Renal pelvis (tissue), 1 donor: ENCODE measurements at regions not wholly inside any gene's neighbourhood (a gene's known extent, or its start where the extent isn't known, plus 50 kb on each side); places are given as distances from the start of the nearest gene placed in this dataset.

Experiments
- DNase-seq: peaks from one replicate; pipeline ENCODE4 v3.0.0-alpha.2; 2013

DNA sequence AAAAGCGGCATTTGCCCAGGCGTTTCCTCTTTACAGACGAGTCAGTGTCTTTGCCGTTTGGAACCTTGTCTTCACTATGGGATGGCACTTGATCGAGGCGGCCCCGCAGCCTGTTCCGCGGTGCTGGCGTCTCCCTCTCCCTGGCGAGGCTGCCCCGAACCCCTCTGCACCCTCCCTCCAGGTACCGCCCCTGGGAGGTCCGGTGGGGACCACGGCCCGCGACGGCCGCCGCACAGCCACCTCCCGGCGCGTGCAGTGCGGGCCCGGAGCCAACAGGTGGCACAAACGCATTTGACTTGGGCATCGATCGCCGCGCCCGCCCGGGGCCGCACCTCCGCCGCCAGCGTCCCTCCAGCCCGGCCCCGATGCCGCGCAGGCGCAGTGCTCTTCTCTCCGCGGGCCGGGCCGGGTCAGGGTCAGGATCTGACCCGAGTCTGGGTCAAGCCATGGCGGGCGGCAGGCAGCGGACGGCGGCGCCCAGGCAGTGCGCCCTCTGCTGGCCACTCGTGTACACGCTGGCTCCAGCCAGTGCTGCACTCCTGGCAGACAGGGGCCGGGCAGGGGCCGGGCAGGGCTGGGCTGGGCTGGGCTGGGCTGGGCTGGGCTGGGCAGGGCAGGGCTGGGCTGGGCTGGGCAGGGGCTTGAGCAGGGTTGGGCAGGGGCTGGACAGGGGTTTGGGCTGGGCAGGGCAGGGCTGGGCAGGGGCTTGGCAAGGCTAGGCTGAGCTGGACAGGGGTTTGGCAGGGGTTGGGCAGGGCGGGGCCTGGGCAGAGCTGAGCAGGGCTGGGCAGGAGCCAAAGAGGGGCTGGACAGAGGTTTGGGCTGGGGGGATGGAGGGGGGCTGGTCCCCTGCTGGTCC lies 155.8 kb upstream of the IRX4 start:
- DNase-seq, result peak; percentile 48

DNA sequence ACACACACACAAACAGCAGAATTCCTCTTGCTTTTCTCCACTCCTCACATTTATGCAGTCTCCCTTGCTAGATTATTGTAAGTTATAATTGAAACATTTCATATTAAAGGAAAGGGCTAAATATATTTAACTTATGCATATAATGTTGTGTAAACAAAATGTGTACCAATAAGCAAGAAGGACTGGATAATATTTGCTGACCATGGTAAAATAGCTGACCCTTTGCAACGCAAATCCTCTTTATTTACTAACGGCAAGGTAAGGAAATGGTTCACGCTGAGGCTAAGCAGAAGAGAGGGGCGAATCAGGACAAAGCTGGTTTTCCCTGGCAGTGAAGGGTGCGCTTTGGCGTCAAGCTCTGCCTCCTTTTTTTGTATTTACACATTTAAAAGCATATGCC lies 154.2 kb upstream of the IRX4 start:
- DNase-seq, result no peak

DNA sequence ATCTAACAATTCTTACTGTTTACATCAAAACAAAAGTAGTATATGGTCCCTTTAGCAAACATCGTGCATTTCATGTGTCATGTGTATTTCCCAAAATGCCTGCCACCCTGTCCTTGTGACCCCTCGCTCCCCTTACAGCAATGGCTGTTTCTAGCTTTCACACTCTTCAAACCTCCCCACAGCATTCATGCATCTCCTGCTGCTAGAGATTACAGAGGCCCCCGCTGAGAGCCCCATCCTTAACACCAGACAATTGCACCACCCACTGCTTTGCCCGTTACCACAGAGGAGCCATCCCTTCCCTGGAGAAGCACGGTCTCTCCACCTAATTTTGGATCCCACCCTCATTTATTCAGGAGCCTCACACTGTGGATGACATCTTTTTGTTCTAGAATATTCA lies 149.7 kb upstream of the IRX4 start:
- DNase-seq, result no peak

DNA sequence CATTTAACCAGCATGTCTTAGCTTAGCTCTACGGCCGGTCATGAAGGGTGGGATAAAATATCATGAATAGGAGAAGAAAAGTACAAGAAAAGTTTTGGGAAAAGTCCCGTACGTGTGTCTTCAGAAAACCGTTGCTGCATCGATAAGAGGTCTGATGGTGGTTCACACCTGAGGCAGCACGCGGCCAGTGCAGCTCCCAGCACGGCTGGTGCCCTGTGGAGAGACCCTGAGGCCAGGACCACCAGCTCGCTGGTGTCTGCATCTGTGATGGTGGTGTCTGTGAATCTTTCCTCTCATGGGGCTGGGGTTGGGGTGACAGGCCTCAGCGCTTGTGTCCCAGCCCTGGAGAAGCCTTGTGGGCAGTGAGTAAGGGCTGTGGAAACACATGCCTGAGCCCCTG lies 148.9 kb upstream of the IRX4 start:
- DNase-seq, result no peak

DNA sequence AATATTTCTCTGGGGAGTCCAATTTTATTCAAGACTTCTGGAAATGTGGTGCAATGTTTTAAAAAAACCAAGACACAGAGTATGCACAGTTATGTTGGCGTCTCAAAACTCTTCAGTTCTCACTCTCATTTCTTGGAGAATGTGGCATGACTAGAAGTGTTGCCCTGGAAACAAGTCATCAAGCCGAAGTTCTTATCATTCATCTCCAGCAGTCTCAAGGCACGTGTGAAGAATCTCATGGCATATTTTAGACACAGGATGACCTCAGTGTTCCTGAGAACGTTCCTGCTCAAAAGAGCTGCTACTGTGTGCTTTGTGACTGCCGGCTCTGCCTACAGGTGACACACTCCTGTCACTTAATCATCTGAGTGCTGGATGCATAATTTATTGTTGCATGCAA lies 147.4 kb upstream of the IRX4 start:
- DNase-seq, result no peak

DNA sequence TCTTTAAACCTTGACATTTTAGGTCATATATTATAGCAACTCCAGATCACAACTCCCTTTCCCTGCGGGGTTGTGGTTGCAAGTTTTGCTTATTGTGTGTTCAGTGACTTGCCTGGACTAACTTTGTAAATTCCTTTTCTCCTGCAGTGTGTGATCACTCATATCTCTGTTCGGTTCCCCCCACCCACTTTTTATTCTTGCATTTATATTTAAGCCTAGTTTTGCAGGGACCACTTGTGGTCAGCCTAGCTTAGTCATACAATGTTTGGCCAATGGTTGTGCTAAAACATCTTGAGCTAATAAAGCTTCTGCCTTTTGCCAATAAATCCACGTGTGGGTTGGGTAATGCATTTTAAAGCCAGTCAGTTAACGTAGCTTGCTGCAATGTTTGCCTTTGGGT lies 146.5 kb upstream of the IRX4 start:
- DNase-seq, result no peak

DNA sequence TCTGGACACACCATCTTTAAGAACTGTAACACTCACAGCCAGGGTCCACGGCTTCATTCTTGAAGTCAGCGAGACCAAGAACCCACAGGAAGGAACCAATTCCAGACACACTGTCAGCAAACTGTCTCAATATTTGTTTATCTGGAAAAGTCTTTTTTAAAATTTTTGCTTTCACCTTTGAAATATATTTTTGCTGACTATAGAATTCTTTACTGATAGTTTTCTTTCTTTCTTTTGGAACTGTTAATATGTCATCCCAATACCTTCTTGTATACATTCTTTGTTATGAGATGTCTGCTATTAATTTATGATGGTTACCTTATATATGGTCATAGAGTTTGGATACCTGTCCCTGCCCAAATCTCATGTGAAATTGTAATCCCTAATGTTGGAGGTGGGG lies 145.1 kb upstream of the IRX4 start:
- no peak for DNase-seq

DNA sequence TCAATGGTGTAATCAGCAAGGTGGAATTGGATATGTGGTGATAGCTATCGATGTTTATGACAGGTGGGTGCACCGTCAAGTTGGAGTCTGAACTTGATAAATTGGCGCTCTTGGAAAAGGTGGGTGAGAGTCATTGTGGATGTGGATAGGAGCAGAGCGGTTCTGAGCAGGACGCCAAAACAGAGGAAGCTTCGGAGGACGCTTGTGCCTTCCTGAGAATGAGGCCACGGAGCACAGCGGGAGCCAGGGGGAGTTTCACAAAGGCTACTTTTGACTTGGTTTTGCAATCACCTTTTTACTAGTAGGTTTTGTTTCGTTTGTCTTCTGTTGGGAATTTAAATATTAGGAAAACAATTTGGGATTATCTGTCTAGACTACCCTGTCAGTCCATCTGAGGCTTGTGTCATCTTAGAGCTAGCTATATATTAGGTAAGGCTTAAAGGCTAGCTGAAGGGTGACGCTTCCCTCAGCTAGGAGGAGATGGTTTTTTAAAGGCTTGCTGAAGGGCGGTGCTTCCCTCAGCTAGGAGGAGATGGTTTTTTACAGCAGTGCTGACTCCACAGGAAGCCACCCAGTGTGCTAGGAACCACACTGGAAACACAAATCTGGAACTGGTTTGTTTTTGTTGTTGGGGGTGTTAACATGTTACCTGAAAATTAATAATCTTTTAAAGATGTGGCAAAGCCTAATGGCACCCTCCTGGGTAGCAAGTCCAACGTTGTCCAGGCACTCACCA lies 142.4 kb upstream of the IRX4 start:
- no peak for DNase-seq

DNA sequence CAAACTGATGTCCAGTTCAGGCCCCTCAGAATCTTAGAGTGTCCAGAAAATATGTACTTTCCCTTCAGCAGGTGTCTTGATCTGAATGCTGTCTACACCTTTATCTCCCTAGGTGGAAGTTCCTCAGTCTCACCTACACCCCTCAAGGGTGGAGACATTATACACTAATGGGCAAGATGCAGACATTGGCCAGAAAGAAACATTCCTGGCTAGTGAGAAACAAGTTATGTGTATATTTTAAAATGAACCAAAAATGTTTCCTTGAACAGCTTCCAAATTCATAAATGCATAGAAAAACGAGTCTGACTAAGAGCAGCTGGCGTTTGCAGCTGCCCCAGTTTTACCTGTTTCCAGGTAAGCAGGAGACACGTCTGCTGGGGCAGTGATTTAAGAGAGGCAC lies 140.5 kb upstream of the IRX4 start:
- DNase-seq, result no peak

DNA sequence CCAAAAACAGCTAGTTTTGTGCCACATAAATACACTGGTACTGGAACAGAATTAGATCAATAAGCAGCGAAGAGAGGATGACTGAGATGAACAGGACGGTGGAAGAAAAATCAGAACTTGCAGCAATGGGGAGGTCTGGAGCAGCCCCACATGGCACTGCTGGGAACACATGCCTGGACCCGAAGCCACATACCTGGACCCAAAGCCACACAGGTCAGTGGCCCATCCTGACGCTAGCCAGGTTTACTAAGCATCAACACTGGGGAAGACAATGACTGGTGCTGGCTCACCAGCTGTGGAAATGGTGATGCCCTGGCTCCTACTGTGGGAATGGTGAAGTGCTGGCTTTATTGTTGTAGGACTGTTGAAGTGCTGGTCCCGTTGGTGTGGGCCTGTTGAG lies 139.7 kb upstream of the IRX4 start:
- DNase-seq, result no peak

DNA sequence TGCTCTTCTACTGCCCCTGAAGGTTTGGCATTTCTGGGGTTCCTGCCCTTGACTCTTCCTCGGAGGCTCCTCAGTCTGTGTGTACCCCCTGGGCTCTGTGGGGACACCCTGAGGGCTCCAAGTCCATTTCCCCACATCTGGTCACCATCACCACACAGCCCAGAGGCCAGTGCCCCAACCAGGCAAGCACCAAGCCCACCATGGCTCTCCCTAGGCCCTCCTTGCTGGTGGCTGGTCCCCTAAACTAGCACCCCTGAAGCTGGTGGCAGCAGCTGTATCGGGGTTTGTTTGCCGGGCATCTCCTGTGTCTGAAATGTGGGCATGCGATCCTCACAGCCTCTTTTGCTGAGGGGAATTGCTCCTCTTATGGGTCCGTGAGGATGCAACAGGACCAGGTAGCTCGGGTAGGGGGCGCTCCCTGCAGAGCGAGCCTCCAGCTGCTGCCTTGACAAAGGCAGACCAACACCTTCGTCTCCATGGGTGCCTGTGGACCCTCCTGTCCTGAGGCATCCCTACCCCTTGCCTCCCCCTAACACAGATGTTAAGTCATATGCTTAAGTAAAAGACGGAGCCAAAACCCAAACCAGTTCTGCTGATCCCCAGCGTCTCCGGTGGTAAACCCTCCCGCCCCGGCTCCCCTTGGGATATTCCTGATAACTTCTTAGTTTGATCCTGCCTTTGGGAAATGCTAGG lies 138.9 kb upstream of the IRX4 start:
- DNase-seq, result no peak

DNA sequence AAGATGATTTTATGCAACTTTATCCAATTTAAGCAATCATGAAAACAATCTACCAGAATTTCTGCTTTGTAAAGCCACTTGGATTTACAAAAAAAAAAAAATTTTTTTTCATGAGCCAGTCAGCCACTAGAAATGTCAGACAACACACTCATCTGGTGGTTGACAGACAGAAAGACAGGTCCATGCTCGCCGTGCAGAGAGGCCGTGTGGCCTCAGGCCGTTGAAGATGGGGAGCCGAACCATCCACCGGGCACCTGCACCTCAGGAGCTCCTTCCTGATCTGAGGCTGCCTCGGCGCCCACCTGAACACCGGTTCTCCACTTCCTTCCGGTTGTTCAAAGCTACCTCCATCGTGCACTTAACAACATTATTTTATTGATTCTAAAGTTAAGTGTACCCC lies 138.0 kb upstream of the IRX4 start:
- no peak for DNase-seq

DNA sequence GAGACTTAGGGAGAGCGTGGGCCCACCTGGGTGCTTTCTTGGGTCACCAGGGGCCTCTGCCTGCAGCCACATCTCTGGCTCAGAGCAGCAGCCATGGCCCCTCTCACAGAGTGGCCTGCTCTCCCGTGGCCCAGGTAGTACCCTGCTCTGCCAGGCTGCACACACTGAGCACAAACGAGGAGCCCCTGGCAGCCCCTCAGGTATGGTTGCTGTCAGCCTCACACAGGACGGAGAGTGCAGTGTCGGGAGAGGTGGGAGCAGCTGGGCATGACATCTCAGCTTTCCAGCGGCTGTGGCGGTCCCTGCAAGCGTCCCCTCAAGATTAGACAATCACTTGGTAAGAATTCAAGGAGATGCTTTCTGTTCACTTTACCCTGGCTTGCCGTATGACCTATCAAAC lies 137.0 kb upstream of the IRX4 start:
- DNase-seq, result no peak

DNA sequence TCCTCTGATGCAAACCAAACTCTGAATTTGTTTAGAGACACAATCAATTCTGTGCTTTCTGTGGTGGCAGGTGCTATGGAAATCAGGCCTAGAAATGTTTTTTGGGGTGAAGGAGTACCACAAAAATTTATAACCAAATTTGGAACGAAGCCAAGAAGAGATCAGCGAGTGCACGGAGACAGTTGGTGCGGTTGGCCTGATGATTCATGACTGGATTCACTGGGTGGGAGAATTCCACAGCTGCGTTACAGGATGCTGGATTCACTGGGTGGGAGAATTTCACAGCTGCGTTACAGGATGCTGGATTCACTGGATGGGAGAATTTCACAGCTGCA lies 135.6 kb upstream of the IRX4 start:
- no peak for DNase-seq

DNA sequence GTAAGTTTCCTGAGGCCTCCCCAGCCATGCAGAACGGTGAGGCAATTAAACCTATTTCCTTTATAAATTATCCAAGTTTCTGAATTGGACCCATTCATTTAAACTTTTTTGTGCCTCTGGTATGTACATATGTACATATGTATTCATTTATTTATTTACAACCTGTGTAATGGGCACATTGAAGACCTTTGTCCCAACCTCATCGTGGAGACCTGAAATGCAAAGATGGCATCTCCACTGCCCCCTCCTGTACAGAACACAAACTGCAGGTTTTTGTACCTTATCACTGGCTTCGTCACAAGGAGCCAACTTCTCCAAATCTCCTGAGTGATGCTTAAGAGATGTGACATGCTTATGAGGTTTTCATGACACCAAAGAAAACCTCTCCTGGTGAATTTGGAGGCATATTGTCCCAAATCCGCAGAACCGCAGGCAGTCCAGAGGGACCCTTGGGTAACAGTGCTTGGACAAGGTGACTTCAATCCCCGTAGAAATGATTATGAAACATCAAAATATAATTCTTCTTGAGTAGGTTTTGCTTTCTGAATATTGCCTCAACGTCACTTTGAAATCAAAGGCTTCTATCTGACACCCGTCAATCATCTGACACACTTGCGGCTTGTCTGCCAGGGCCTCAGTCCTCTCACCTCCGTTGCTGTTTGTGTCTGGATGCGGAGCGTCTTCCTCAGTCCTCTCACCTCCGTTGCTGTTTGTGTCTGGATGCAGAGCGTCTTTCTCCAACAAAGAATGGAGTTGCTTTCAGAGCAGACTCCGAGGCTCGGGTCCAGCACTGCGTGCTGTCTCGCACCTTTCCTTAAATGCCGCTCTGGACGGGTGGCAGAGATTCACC lies 135.0 kb upstream of the IRX4 start:
- DNase-seq, result no peak

DNA sequence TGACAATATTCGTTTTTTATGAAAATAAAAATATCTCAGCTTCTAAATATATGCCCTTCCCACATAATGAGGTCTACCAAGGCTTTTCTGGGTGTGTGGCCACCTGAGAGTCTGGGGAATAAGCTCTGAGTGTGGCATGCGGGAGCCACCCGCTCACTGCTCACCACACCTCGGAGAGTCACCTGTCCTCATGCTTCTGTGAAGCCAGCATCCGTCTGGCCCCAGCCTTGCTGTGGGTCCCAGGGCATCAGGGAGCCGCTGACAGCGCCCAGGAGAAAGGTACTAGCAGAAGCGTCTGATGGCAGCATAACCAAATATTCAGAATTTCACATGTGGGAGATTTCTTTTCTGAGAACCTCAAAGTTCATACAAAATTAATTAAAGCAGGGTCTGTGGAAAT lies 133.2 kb upstream of the IRX4 start:
- DNase-seq, result no peak

DNA sequence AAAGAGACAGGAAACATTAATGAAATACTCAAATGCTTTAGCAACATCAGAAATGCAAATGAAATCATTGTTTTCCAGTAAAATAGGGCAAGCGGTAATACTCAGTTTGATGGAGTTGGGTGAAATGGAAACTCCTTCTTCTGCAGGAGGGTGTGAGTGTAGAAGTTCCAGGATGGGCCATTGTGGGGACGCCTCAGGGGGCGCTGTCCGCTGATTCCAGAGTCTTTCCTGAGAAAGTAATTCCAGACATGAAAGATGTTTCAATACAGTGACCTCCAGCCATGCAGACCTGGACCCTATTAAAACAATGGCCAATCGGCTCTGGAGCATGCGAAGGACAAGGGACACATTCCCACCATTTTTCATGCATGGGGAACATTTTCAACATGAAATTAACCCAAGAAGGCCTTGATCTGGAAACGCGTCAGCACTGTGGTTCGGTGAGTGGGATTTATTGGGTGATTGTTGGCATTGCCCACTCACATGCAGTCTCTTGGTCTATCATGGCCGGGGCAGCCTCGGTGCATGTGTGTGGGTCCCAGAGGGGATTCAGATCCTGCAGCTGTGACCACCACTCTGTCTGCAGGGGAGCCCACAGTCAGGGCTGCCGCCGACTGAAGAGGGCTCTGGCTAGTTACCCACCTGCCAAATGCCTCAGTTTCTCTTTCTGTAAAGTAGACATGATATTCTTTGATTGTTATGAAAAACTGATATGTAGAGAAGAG lies 132.6 kb upstream of the IRX4 start:
- DNase-seq, result no peak

DNA sequence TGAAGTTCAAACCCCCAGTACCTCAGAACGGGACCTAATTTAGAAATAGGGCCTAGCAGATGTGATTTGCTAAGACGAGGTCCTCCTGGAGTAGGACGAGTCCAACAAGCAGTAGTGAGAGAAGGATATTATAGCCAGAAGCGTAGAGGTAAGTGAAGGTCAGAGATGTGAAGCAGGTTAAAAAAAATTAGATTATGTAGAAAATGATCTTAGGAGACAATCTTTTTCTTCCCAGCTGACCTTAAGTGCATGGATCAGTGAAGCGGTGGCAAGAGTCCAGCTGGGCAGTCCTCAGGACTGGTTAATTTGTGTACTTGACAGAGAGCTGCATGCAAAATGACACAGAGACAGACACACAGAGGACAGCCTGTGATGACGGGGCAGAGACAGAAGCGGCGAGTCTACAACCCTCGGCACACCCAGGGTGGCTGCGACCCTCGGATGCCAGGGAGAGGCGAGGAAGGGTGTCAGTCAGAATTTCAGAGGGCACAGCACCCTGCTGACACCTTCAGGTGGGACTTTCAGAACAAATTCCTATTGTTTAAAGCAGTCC lies 131.4 kb upstream of the IRX4 start:
- no peak for DNase-seq

DNA sequence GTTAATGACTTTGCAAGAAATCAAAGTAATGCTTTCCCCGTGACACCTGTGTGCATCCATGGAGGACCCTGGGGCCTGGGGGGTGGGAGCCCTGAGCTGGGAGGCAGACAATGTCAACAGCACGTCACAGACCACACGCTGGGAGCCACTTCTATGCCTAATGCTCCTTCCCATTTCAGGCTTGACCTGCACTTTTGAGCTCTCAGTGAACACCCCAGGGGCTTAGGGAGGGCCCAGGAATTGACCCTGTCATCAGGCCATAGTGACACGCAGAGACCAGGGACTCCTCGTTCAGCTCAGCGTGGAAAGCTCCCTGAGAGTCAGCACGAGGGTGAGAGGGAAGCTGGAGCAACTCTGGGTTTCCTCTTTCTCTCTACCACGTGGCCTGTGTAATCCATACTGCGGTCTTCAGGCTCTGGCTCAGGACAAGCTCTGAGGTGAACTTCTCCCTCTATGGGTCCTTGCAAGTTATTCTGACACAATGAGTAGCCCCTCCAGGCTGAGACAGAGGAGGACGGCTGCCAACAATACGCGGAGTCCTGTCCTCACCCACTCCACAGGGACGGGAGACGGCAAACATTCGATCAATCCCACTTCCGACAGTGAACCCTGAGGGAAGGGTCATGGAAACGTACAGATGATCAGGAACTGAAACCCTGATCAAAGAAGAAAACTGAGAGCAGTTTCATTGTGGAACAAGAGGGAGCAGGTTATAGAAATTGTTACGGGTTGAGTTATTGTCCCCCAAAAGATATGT lies 130.8 kb upstream of the IRX4 start:
- DNase-seq, result no peak

DNA sequence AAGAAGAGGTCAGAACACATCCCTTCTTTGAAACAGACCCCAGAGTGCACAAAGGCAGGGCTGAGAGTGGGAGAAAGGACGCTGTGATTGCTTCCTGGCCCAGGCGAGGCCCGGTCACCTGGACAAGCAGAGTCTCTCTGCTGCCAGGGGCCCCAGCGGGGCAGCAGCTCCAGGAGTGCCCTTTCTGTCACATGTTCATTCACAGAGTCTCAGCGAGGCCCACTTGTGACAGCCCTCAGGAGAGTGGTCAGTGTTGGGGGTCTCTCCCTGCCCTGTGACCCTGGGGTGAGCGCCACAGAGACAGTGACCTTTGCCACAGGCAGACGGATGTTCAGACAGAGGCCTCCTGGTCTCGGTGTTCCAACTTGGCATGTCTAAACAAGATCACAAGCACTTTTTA lies 130.2 kb upstream of the IRX4 start:
- DNase-seq, result no peak
